Adrenal gland (tissue), 5 donors: ENCODE measurements at regions not wholly inside any gene's neighbourhood (a gene's known extent, or its start where the extent isn't known, plus 50 kb on each side); places are given as distances from the start of the nearest gene placed in this dataset.

ENCODE experiments used
- POLR2A ChIP-seq, 2 donors: fragments of 450-650 bp; IDR thresholded peaks; one replicate each; pipeline ENCODE4 v1.6.1; 2017; ENCODE audit warnings: antibody characterized with exemption in 2 of 2, mild to moderate bottlenecking in 2 of 2, moderate library complexity in 1 of 2
- TF ChIP-seq, protein P1 (sequence below), 6 experiments: fragments of 450-650 bp in 4 of 6; fragments of 200-600 bp in 2 of 6; sonication (generic) in 1 of 6; IDR thresholded peaks; 1 replicate in 5 of 6; 2 replicates in 1 of 6; pipeline versions ENCODE4 v1.5.1 to v1.8.0; 2016 to 2021; ENCODE audit warnings: antibody characterized with exemption in 6 of 6, mild to moderate bottlenecking in 2 of 6, moderate library complexity in 1 of 6
- donor health status: DM: no; HTN: no; CAD: no.

DNA sequence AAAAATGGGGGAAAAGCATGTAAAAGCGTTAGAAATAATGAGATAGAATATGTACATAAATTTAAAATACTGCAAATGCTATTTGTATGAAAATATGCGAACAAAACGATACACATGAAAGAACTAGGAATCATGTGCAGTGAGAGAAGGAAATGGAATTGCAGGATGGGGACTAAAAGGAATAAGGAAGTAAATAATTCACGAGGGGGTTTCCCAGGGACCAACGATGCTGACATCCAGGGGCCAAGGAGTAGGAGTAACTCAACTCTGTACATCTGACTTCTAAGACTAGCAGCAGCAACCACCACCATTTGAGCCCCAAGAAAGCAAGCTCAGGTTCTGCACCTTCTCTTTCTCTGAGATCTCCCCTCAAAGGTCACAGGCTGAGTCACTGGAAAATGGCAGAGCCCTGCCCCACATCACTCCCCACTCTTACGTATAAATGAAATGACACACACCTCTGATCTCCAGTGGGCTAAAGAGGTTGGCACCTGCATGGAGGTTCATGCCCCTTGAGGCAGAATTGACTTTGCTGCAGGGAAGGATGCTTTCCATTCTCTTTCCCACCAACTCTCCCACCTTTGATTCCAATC lies 100.0 kb upstream of the DLG1 start:
- TF ChIP-seq, protein P1, sequence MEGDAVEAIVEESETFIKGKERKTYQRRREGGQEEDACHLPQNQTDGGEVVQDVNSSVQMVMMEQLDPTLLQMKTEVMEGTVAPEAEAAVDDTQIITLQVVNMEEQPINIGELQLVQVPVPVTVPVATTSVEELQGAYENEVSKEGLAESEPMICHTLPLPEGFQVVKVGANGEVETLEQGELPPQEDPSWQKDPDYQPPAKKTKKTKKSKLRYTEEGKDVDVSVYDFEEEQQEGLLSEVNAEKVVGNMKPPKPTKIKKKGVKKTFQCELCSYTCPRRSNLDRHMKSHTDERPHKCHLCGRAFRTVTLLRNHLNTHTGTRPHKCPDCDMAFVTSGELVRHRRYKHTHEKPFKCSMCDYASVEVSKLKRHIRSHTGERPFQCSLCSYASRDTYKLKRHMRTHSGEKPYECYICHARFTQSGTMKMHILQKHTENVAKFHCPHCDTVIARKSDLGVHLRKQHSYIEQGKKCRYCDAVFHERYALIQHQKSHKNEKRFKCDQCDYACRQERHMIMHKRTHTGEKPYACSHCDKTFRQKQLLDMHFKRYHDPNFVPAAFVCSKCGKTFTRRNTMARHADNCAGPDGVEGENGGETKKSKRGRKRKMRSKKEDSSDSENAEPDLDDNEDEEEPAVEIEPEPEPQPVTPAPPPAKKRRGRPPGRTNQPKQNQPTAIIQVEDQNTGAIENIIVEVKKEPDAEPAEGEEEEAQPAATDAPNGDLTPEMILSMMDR (IDR thresholded peaks at IDR 0.05) = no peak
- no peak for TF ChIP-seq POLR2A (IDR thresholded peaks at IDR 0.05)
